Mucosa of rectum (tissue), 2 donors: ENCODE measurements at regions not wholly inside any gene's neighbourhood (a gene's known extent, or its start where the extent isn't known, plus 50 kb on each side); places are given as distances from the start of the nearest gene placed in this dataset.

Experiments used
- H3K27ac ChIP-seq, 2 donors: one replicate each; pipeline ENCODE4 v1.7.0; 2013; ENCODE audit warnings: inconsistent platforms in 2 of 2, low read depth in 2 of 2, low read length in 2 of 2
- H3K27me3 ChIP-seq, 2 donors: one replicate each; pipeline ENCODE4 v1.7.0; 2013; ENCODE audit warnings: low read length in 2 of 2; ENCODE audit not compliant: control insufficient read depth in 2 of 2, insufficient read depth in 2 of 2
- H3K36me3 ChIP-seq, 2 donors: one replicate each; pipeline ENCODE4 v1.7.0; 2013; ENCODE audit warnings: low read length in 2 of 2; ENCODE audit not compliant: control insufficient read depth in 2 of 2, insufficient read depth in 2 of 2
- H3K4me1 ChIP-seq, 2 donors: one replicate each; pipeline ENCODE4 v1.7.0; 2013; ENCODE audit warnings: low read length in 2 of 2, mild to moderate bottlenecking in 1 of 2; ENCODE audit not compliant: control insufficient read depth in 2 of 2, insufficient read depth in 2 of 2
- H3K4me3 ChIP-seq, 2 donors: one replicate each; pipeline ENCODE4 v1.7.0; 2013; ENCODE audit warnings: low read length in 2 of 2
- H3K9ac ChIP-seq, 2 donors: one replicate each; pipeline ENCODE4 v1.7.0; 2013; ENCODE audit warnings: low read length in 2 of 2, low read depth in 1 of 2, mild to moderate bottlenecking in 1 of 2
- H3K9me3 ChIP-seq, 2 donors: one replicate each; pipeline ENCODE4 v1.7.0; 2013; ENCODE audit warnings: low read length in 2 of 2; ENCODE audit not compliant: control insufficient read depth in 2 of 2
- donor health status: healthy.
- donor health status: Normal muscosa, but diverticular disease.

GRCh38 chr16:63714876-63715275, 1407.0 kb downstream of the CDH11 start:
- Histone ChIP-seq H3K4me1 (no peaks in the 10 kb centered on the region), H3K27me3 (no peaks in the 10 kb centered on the region), H3K27ac (no peak overlapping the region), H3K9me3 (no peaks in the 10 kb centered on the region), H3K4me3 (no peak overlapping the region), H3K9ac (no peak overlapping the region), H3K36me3 (no peaks in the 10 kb centered on the region)

- H3K4me3 ChIP-seq, result no peak overlapping the region
- H3K4me1 ChIP-seq, result no peaks in the 10 kb centered on the region
- H3K27me3 ChIP-seq, result no peaks in the 10 kb centered on the region
- no peaks in the 10 kb centered on the region for H3K9me3 ChIP-seq
- no peak overlapping the region for H3K9ac ChIP-seq
- H3K27ac ChIP-seq, result no peak overlapping the region
- H3K36me3 ChIP-seq, result no peaks in the 10 kb centered on the region
These were observed 1409.1 kb downstream of the CDH11 start for GRCh38 chr16:63712725-63713124.

GRCh38 chr16:63703612-63704011, 1418.3 kb downstream of the CDH11 start:
- no peaks in the 10 kb centered on the region for H3K36me3 ChIP-seq
- H3K27ac ChIP-seq, result no peak overlapping the region
- no peak overlapping the region for H3K9ac ChIP-seq
- no peaks in the 10 kb centered on the region for H3K4me1 ChIP-seq
- H3K4me3 ChIP-seq, result no peak overlapping the region
- no peaks in the 10 kb centered on the region for H3K27me3 ChIP-seq
- H3K9me3 ChIP-seq, result no peaks in the 10 kb centered on the region

GRCh38 chr16:63702981-63703590, 1418.8 kb downstream of the CDH11 start:
- no peak overlapping the region for H3K9ac ChIP-seq
- no peak overlapping the region for H3K4me3 ChIP-seq
- no peaks in the 10 kb centered on the region for H3K9me3 ChIP-seq
- H3K4me1 ChIP-seq, result no peaks in the 10 kb centered on the region
- H3K36me3 ChIP-seq, result no peaks in the 10 kb centered on the region
- no peak overlapping the region for H3K27ac ChIP-seq
- H3K27me3 ChIP-seq, result no peaks in the 10 kb centered on the region

- H3K27ac ChIP-seq, result no peak overlapping the region
- no peaks in the 10 kb centered on the region for H3K27me3 ChIP-seq
- H3K9ac ChIP-seq, result no peak overlapping the region
- no peak overlapping the region for H3K4me3 ChIP-seq
- H3K9me3 ChIP-seq, result no peaks in the 10 kb centered on the region
- no peaks in the 10 kb centered on the region for H3K4me1 ChIP-seq
- no peaks in the 10 kb centered on the region for H3K36me3 ChIP-seq
These were observed 1424.1 kb downstream of the CDH11 start for GRCh38 chr16:63697736-63698135.

GRCh38 chr16:63695347-63695746, 1426.5 kb downstream of the CDH11 start:
- no peak overlapping the region for H3K4me3 ChIP-seq
- H3K27ac ChIP-seq, result no peak overlapping the region
- H3K27me3 ChIP-seq, result no peaks in the 10 kb centered on the region
- H3K9ac ChIP-seq, result no peak overlapping the region
- no peaks in the 10 kb centered on the region for H3K4me1 ChIP-seq
- no peaks in the 10 kb centered on the region for H3K9me3 ChIP-seq
- no peaks in the 10 kb centered on the region for H3K36me3 ChIP-seq

- no peaks in the 10 kb centered on the region for H3K9me3 ChIP-seq
- H3K4me1 ChIP-seq, result no peaks in the 10 kb centered on the region
- no peak overlapping the region for H3K27ac ChIP-seq
- no peaks in the 10 kb centered on the region for H3K27me3 ChIP-seq
- no peaks in the 10 kb centered on the region for H3K36me3 ChIP-seq
- no peak overlapping the region for H3K4me3 ChIP-seq
- H3K9ac ChIP-seq, result no peak overlapping the region
These were observed 1430.9 kb downstream of the CDH11 start for GRCh38 chr16:63690961-63691360.

- no peak overlapping the region for H3K27ac ChIP-seq
- no peak overlapping the region for H3K4me3 ChIP-seq
- no peaks in the 10 kb centered on the region for H3K9me3 ChIP-seq
These were observed 1431.6 kb downstream of the CDH11 start for GRCh38 chr16:63690267-63690666.

GRCh38 chr16:63689068-63689467, 1432.8 kb downstream of the CDH11 start:
- Histone ChIP-seq H3K4me3 (no peak overlapping the region), H3K9ac (no peak overlapping the region), H3K9me3 (no peaks in the 10 kb centered on the region), H3K27ac (no peak overlapping the region), H3K36me3 (no peaks in the 10 kb centered on the region), H3K4me1 (no peaks in the 10 kb centered on the region), H3K27me3 (no peaks in the 10 kb centered on the region)

More at GRCh38 chr16:63690267-63690666, 1431.6 kb downstream of the CDH11 start:
- Histone ChIP-seq H3K27me3 (no peaks in the 10 kb centered on the region), H3K9ac (no peak overlapping the region), H3K36me3 (no peaks in the 10 kb centered on the region), H3K4me1 (no peaks in the 10 kb centered on the region)

GRCh38 chr16:63684149-63685101, 1437.4 kb downstream of the CDH11 start:
- Histone ChIP-seq H3K9ac (no peak overlapping the region), H3K4me3 (no peak overlapping the region), H3K36me3 (no peaks in the 10 kb centered on the region), H3K27ac (no peak overlapping the region), H3K9me3 (no peaks in the 10 kb centered on the region), H3K4me1 (no peaks in the 10 kb centered on the region), H3K27me3 (no peaks in the 10 kb centered on the region)
